Endothelial cell of umbilical vein (primary cell): ENCODE measurements at regions not wholly inside any gene's neighbourhood (a gene's known extent, or its start where the extent isn't known, plus 50 kb on each side); places are given as distances from the start of the nearest gene placed in this dataset.

ENCODE experiments used
- BruUV-seq: library from RNA; stranded (reverse); fragments of 400-500 nt; replicated peaks from 2 replicates; lab custom pipeline; 2021; lab: Mats Ljungman, UMichigan
- CTCF ChIA-PET: fragments of 300-600, 350-600 bp; sonication (Branson Sonifier 250); formaldehyde crosslinking; loops from one replicate; lab custom pipeline; 2021; ENCODE audit warnings: antibody characterized with exemption, inconsistent platforms; lab: Charles Lee
- POLR2A ChIA-PET: fragments of 300-600, 350-600 bp; sonication (Branson Sonifier 250); formaldehyde crosslinking; loops from one replicate; lab custom pipeline; 2021; ENCODE audit warnings: antibody characterized with exemption, inconsistent platforms; lab: Charles Lee
- DNase-seq: peaks from one replicate; pipeline ENCODE4 v3.0.0-alpha.2; 2011; ENCODE audit warnings: low read depth, low spot score
- FAIRE-seq: peaks from 2 replicates; lab custom pipeline; 2011; peaks lifted over from hg19 to GRCh38; lab: Jason Lieb, UNC
- H2AFZ ChIP-seq: 2 replicates; pipeline ENCODE4 v1.6.0; 2012; ENCODE audit warnings: low read depth, low read length, control low read depth, inconsistent platforms
- H3K27ac ChIP-seq: 2 replicates; pipeline ENCODE4 v1.5.1; 2011; ENCODE audit warnings: low read depth, mild to moderate bottlenecking, control low read depth, low read length, moderate library complexity; ENCODE audit not compliant: insufficient read depth
- H3K27me3 ChIP-seq, 2 experiments: 2 replicates each; pipeline versions ENCODE4 v1.6.0 to v1.6.1; 2011; ENCODE audit warnings: low read length in 2 of 2, mixed read lengths in 1 of 2; ENCODE audit not compliant: control insufficient read depth in 2 of 2, insufficient read depth in 2 of 2
- H3K36me3 ChIP-seq, 2 experiments: 2 replicates in 1 of 2; 3 replicates in 1 of 2; pipeline ENCODE4 v1.5.1; 2011; ENCODE audit warnings: low read length in 2 of 2, mild to moderate bottlenecking in 1 of 2, moderate library complexity in 1 of 2; ENCODE audit not compliant: control insufficient read depth in 2 of 2, insufficient read depth in 2 of 2; ENCODE audit errors: extremely low read depth in 1 of 2
- H3K4me1 ChIP-seq: 3 replicates; pipeline ENCODE4 v1.5.1; 2011; ENCODE audit warnings: mild to moderate bottlenecking, low read length; ENCODE audit not compliant: control insufficient read depth, insufficient read depth; ENCODE audit errors: extremely low read depth
- H3K4me2 ChIP-seq: 2 replicates; pipeline ENCODE4 v1.6.1; 2011; ENCODE audit warnings: low read length, control low read depth, mixed read lengths; ENCODE audit not compliant: insufficient read depth
- H3K4me3 ChIP-seq, 3 experiments: fragments of 200-600 bp in 1 of 3; sonication (generic), shearing (Covaris generic) in 1 of 3; replicated peaks in 1 of 3; 2 replicates each; pipeline ENCODE4 v1.5.1; 2011 to 2016; ENCODE audit warnings: control low read depth in 3 of 3, low read length in 3 of 3, mild to moderate bottlenecking in 2 of 3, inconsistent platforms in 1 of 3, low read depth in 1 of 3, moderate library complexity in 1 of 3; ENCODE audit not compliant: insufficient read depth in 1 of 3
- H3K79me2 ChIP-seq: 2 replicates; pipeline ENCODE4 v1.6.0; 2012; ENCODE audit warnings: low read length, inconsistent platforms; ENCODE audit not compliant: control insufficient read depth, insufficient read depth
- H3K9ac ChIP-seq: replicated peaks from 2 replicates; pipeline ENCODE3; 2011; ENCODE audit warnings: low read length, control low read depth; ENCODE audit not compliant: insufficient read depth; ENCODE audit errors: extremely low read depth
- H3K9me1 ChIP-seq: replicated peaks from 3 replicates; pipeline ENCODE4 v1.6.0; 2011; ENCODE audit warnings: mild to moderate bottlenecking, low read length; ENCODE audit not compliant: control insufficient read depth, insufficient read depth; ENCODE audit errors: extremely low read depth
- H3K9me3 ChIP-seq: replicated peaks from 2 replicates; pipeline ENCODE4 v1.5.1; 2012; ENCODE audit warnings: low read length, inconsistent platforms; ENCODE audit not compliant: control insufficient read depth, insufficient read depth
- H4K20me1 ChIP-seq: replicated peaks from 2 replicates; pipeline ENCODE3; 2011; ENCODE audit warnings: mild to moderate bottlenecking, low read length; ENCODE audit not compliant: control insufficient read depth, insufficient read depth; ENCODE audit errors: extremely low read depth
- EZH2 ChIP-seq: IDR thresholded peaks from 2 replicates; pipeline ENCODE4 v1.6.1; 2012; ENCODE audit warnings: borderline replicate concordance, low read depth, mild to moderate bottlenecking, moderate library complexity, low read length, inconsistent platforms; ENCODE audit not compliant: severe bottlenecking
- GATA2 ChIP-seq: IDR thresholded peaks from 2 replicates; pipeline ENCODE4 v1.7.0; 2011; ENCODE audit warnings: low read depth, mild to moderate bottlenecking, moderate library complexity, mixed read lengths, low read length; ENCODE audit not compliant: insufficient read length, insufficient read depth
- JUN ChIP-seq: IDR thresholded peaks from 2 replicates; pipeline ENCODE4 v1.6.1; 2011; ENCODE audit warnings: borderline replicate concordance, low read depth; ENCODE audit not compliant: insufficient read length, insufficient read depth
- POLR2A ChIP-seq: IDR thresholded peaks from 2 replicates; pipeline ENCODE4 v1.6.1; 2012; ENCODE audit warnings: low read depth, mild to moderate bottlenecking, control low read depth, low read length
- dilution Hi-C: fragments of 300-500 bp; cut with MboI; formaldehyde crosslinking; loops from one replicate; pipeline ENCODE4 v1.15.0; 2019; ENCODE audit warnings: low sequenced_read_pairs; ENCODE audit not compliant: extremely low pct_ligation_motif_present
- intact Hi-C: fragments of 100-400 bp; cut with micrococcal nuclease; formaldehyde crosslinking; loops from one replicate; pipeline ENCODE4 v1.10.0; 2022
- TF ChIP-seq, protein P1 (sequence below), 2 donors: IDR thresholded peaks; 1 replicate in 1 of 2; 2 replicates in 1 of 2; pipeline ENCODE4 v1.5.1; 2011; ENCODE audit warnings: low read length in 2 of 2, mild to moderate bottlenecking in 2 of 2, moderate library complexity in 2 of 2, control low read depth in 1 of 2, inconsistent platforms in 1 of 2, low read depth in 1 of 2; ENCODE audit not compliant: insufficient read depth in 1 of 2; ENCODE audit errors: extremely low read depth in 1 of 2

GRCh38 chrX:119996600-119997524, 53.3 kb upstream of the NKAP start:
- Histone ChIP-seq H3K9me3 (no peaks in the 10 kb centered on the region), H3K4me3 (no peak overlapping the region), H4K20me1 (no peaks in the 10 kb centered on the region), H3K27ac (no peak overlapping the region), H3K79me2 (no peaks in the 10 kb centered on the region), H3K4me1 (no peaks in the 10 kb centered on the region), H2AFZ (no peak overlapping the region), H3K27me3 (peaks cover 44 to 83% of the 10 kb centered on the region in 2 experiments), H3K9me1 (no peaks in the 10 kb centered on the region), H3K4me2 (no peak overlapping the region), H3K36me3 (no peaks in the 10 kb centered on the region), H3K9ac (no peak overlapping the region)
- no TSS peak for BruUV-seq
- intact Hi-C loops (no loop called here), dilution Hi-C loops (no loop called here)
- FAIRE-seq, result no peak
- ChIA-PET POLR2A (no interaction called here), CTCF (interaction anchor here (0.6 to 1.2 kb wide), 2 partner anchors 11 to 15 kb away, joined by 3 read pairs; no protein-coding TSS in a partner anchor)
- TF ChIP-seq GATA2 (no peak), JUN (no peak), EZH2 (no peak), POLR2A (no peak)
- TF ChIP-seq, protein P1, sequence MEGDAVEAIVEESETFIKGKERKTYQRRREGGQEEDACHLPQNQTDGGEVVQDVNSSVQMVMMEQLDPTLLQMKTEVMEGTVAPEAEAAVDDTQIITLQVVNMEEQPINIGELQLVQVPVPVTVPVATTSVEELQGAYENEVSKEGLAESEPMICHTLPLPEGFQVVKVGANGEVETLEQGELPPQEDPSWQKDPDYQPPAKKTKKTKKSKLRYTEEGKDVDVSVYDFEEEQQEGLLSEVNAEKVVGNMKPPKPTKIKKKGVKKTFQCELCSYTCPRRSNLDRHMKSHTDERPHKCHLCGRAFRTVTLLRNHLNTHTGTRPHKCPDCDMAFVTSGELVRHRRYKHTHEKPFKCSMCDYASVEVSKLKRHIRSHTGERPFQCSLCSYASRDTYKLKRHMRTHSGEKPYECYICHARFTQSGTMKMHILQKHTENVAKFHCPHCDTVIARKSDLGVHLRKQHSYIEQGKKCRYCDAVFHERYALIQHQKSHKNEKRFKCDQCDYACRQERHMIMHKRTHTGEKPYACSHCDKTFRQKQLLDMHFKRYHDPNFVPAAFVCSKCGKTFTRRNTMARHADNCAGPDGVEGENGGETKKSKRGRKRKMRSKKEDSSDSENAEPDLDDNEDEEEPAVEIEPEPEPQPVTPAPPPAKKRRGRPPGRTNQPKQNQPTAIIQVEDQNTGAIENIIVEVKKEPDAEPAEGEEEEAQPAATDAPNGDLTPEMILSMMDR (IDR thresholded peaks at IDR 0.05; ENCODE audit: extremely low read depth in 1 of 2, insufficient read depth in 1 of 2, low read depth in 1 of 2, low read length in 2 of 2), result no peak
- no peak for DNase-seq
